ENCODE measurements at regions not wholly inside any gene's neighbourhood (a gene's known extent, or its start where the extent isn't known, plus 50 kb on each side); places are given as distances from the start of the nearest gene placed in this dataset.

GRCh38 chr4:58216461-58216860 lies 1106.3 kb upstream of the IGFBP7 start:
- Histone ChIP-seq H3K4me1 (ENCODE audit: insufficient read depth, low read length) (peaks cover 13% of the 10 kb centered on the region), H3K9me3 (ENCODE audit: control insufficient read depth, insufficient read depth, low read length) (peaks cover 2% of the 10 kb centered on the region), H3K9ac (ENCODE audit: low read depth, low read length) (no peak overlapping the region), H3K36me3 (ENCODE audit: insufficient read depth, low read length) (no peaks in the 10 kb centered on the region; the same call in 1 of the 2 replicates)

DNA sequence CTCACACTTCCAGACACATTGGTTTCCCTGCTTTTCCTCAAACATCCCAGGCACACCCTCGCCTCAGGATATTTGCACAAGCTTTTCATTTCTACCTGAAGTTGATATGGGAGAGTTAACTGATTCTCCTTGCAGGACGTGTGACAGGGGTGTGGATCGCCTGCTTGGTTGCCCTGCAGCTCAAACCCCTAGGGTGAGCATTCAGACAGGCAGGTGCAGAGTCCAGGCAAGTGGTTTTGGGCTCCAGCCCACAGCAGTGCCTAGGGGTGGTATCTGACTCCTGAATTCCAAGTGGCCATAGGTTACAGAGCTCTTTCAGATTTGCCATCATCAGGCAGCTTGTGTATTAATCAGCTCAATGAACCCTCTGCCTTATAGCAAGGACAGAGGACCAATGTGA lies 1104.2 kb upstream of the IGFBP7 start:
- Histone ChIP-seq H3K36me3 (ENCODE audit: insufficient read depth, low read length) (no peaks in the 10 kb centered on the region; the same call in 1 of the 2 replicates), H3K4me1 (ENCODE audit: insufficient read depth, low read length) (peaks cover 13% of the 10 kb centered on the region), H3K9me3 (ENCODE audit: control insufficient read depth, insufficient read depth, low read length) (no peaks in the 10 kb centered on the region), H3K9ac (ENCODE audit: low read depth, low read length) (no peak overlapping the region)

GRCh38 chr4:58209551-58209950 lies 1099.4 kb upstream of the IGFBP7 start:
- Histone ChIP-seq H3K36me3 (ENCODE audit: insufficient read depth, low read length) (no peaks in the 10 kb centered on the region; the same call in 1 of the 2 replicates), H3K9me3 (ENCODE audit: control insufficient read depth, insufficient read depth, low read length) (no peaks in the 10 kb centered on the region), H3K9ac (ENCODE audit: low read depth, low read length) (no peak overlapping the region), H3K4me1 (ENCODE audit: insufficient read depth, low read length) (peaks cover 10% of the 10 kb centered on the region)

- Histone ChIP-seq H3K4me1 (ENCODE audit: insufficient read depth, low read length) (peaks cover 9% of the 10 kb centered on the region; the same call in 1 of the 2 replicates), H3K9me3 (ENCODE audit: control insufficient read depth, insufficient read depth, low read length) (no peaks in the 10 kb centered on the region), H3K36me3 (ENCODE audit: insufficient read depth, low read length) (no peaks in the 10 kb centered on the region; the same call in 1 of the 2 replicates), H3K9ac (ENCODE audit: low read depth, low read length) (no peak overlapping the region)
Measured at GRCh38 chr4:58209001-58209400, 1098.8 kb upstream of the IGFBP7 start.

GRCh38 chr4:58205446-58206235 lies 1095.5 kb upstream of the IGFBP7 start:
- Histone ChIP-seq H3K36me3 (ENCODE audit: insufficient read depth, low read length) (no peaks in the 10 kb centered on the region), H3K4me1 (ENCODE audit: insufficient read depth, low read length) (no peaks in the 10 kb centered on the region), H3K9ac (ENCODE audit: low read depth, low read length) (no peak overlapping the region), H3K9me3 (ENCODE audit: control insufficient read depth, insufficient read depth, low read length) (no peaks in the 10 kb centered on the region)

GRCh38 chr4:58192217-58192616 lies 1082.0 kb upstream of the IGFBP7 start:
- peaks cover 7% of the 10 kb centered on the region; the same call in 1 of the 2 replicates for H3K4me1 ChIP-seq (ENCODE audit: insufficient read depth, low read length)
- H3K9ac ChIP-seq (ENCODE audit: low read depth, low read length): no peak overlapping the region
- H3K9me3 ChIP-seq (ENCODE audit: control insufficient read depth, insufficient read depth, low read length): no peaks in the 10 kb centered on the region
- no peaks in the 10 kb centered on the region for H3K36me3 ChIP-seq (ENCODE audit: insufficient read depth, low read length)

DNA sequence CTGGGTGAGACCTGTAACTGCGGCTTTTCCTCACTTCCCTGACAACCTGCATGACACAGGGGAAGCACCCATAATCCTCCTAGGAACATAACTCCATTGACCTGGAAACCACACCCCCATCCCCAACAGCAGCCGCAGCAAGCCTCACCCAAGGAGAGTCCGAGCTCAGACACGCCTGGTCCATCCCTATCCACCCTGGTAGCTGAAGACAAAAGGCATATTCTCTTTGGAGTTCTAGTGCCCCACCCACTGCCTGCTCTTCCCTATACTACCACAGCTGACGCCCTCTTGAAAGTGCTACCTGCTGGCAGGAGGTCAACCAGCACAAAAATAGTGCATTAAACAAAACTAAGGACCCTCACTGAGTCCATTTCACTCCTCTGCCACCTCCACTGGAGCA lies 1080.9 kb upstream of the IGFBP7 start:
- peaks cover 7% of the 10 kb centered on the region; the same call in 1 of the 2 replicates for H3K4me1 ChIP-seq (ENCODE audit: insufficient read depth, low read length)
- H3K9me3 ChIP-seq (ENCODE audit: control insufficient read depth, insufficient read depth, low read length): no peaks in the 10 kb centered on the region
- no peak overlapping the region for H3K9ac ChIP-seq (ENCODE audit: low read depth, low read length)
- no peaks in the 10 kb centered on the region for H3K36me3 ChIP-seq (ENCODE audit: insufficient read depth, low read length)

DNA sequence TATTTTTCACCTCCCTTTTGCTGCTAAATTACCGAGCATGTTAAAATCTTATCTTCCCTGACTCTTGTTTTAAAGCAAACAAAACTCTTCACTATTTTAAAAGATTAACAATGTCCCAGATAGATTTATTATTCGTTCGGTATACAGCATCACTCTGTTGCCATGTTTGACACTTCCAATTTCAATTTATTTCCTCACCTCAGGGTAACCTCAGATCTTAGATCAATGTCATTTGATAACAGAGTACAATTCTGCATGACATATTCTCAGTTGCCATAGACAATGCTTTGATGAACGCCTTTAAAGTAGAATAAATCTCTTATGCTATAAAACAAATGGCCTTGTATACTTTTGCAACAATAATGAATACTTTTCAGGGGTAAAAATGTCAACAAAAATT lies 1078.1 kb upstream of the IGFBP7 start:
- H3K9ac ChIP-seq (ENCODE audit: low read depth, low read length): no peak overlapping the region
- no peaks in the 10 kb centered on the region for H3K36me3 ChIP-seq (ENCODE audit: insufficient read depth, low read length)
- H3K4me1 ChIP-seq (ENCODE audit: insufficient read depth, low read length): peaks cover 7% of the 10 kb centered on the region; the same call in 1 of the 2 replicates
- no peaks in the 10 kb centered on the region for H3K9me3 ChIP-seq (ENCODE audit: control insufficient read depth, insufficient read depth, low read length)

DNA sequence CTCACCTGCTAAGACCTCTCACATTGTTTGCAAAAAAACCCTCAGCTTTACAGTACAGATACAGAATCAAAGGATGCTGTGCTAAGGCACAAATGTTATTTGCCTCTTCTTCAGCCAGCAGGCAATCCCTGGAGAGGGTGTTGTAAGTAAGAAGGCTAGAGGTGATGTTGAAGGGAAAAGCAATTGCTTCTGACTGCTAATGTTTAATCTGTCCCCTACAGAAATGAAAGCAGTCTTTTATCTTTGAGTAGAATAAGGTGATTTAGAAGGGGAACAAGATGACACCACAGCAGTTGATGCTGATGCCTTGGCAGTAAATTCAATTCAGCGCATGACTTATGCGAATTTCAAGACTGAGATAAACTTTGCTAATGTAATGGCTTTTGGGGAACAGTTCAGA lies 1064.8 kb upstream of the IGFBP7 start:
- no peaks in the 10 kb centered on the region for H3K4me1 ChIP-seq (ENCODE audit: insufficient read depth, low read length)
- no peaks in the 10 kb centered on the region for H3K36me3 ChIP-seq (ENCODE audit: insufficient read depth, low read length)
- no peaks in the 10 kb centered on the region for H3K9me3 ChIP-seq (ENCODE audit: control insufficient read depth, insufficient read depth, low read length)
- no peak overlapping the region for H3K9ac ChIP-seq (ENCODE audit: low read depth, low read length)

DNA sequence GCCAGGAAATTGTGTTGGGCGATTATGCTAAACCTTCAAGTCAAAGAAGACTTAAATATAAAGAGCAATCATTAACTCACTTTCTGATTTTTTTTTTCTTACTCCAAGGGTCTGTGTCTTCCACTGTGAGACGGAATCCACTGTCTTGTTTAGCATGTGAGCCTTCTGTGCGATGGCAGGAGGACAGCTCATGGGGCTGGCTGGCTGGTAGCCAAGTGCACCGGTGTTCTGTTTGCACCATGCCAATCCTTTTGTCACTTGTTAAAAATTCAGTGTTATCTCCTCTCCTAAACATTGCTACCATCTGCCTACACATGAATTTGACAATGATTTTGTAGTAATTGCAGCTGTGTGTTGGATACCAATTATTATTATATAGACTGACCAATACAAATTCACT lies 1056.3 kb upstream of the IGFBP7 start:
- Histone ChIP-seq H3K4me1 (ENCODE audit: insufficient read depth, low read length) (no peaks in the 10 kb centered on the region), H3K9me3 (ENCODE audit: control insufficient read depth, insufficient read depth, low read length) (no peaks in the 10 kb centered on the region), H3K36me3 (ENCODE audit: insufficient read depth, low read length) (no peaks in the 10 kb centered on the region), H3K9ac (ENCODE audit: low read depth, low read length) (no peak overlapping the region)

DNA sequence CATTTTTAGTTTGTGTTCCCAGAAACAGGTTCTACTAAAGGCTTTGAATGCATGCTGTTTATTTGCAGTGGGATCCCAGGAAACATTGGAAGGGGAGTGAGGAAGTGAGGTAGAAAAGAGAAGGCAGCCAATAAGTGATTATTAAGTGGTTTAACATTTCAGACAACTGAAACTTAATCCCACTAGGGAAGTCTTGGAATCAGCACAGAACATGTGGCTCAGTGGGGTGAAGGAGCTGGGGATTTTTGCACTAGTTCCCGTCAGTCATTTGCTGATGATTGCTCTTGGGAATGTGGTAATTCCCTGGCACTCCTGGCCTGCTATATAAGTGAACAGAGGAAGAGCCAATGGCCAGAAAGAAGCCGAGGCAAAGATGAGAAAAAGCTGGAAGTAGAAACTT lies 1053.0 kb upstream of the IGFBP7 start:
- no peak overlapping the region for H3K9ac ChIP-seq (ENCODE audit: low read depth, low read length)
- no peaks in the 10 kb centered on the region for H3K9me3 ChIP-seq (ENCODE audit: control insufficient read depth, insufficient read depth, low read length)
- H3K4me1 ChIP-seq (ENCODE audit: insufficient read depth, low read length): no peaks in the 10 kb centered on the region
- no peaks in the 10 kb centered on the region for H3K36me3 ChIP-seq (ENCODE audit: insufficient read depth, low read length)

- no peaks in the 10 kb centered on the region for H3K9me3 ChIP-seq (ENCODE audit: control insufficient read depth, insufficient read depth, low read length)
- H3K9ac ChIP-seq (ENCODE audit: low read depth, low read length): no peak overlapping the region
- no peaks in the 10 kb centered on the region for H3K4me1 ChIP-seq (ENCODE audit: insufficient read depth, low read length)
- H3K36me3 ChIP-seq (ENCODE audit: insufficient read depth, low read length): no peaks in the 10 kb centered on the region
Measured at GRCh38 chr4:58149404-58150085, 1039.4 kb upstream of the IGFBP7 start.

- no peaks in the 10 kb centered on the region for H3K4me1 ChIP-seq (ENCODE audit: insufficient read depth, low read length)
- H3K9me3 ChIP-seq (ENCODE audit: control insufficient read depth, insufficient read depth, low read length): no peaks in the 10 kb centered on the region
- no peaks in the 10 kb centered on the region for H3K36me3 ChIP-seq (ENCODE audit: insufficient read depth, low read length)
- no peak overlapping the region for H3K9ac ChIP-seq (ENCODE audit: low read depth, low read length)
Measured at GRCh38 chr4:58144721-58145120, 1034.5 kb upstream of the IGFBP7 start.

GRCh38 chr4:58138786-58139668 lies 1028.8 kb upstream of the IGFBP7 start:
- no peak overlapping the region for H3K9ac ChIP-seq (ENCODE audit: low read depth, low read length)
- H3K4me1 ChIP-seq (ENCODE audit: insufficient read depth, low read length): no peaks in the 10 kb centered on the region
- H3K9me3 ChIP-seq (ENCODE audit: control insufficient read depth, insufficient read depth, low read length): no peaks in the 10 kb centered on the region
- H3K36me3 ChIP-seq (ENCODE audit: insufficient read depth, low read length): no peaks in the 10 kb centered on the region

All from ES-I3 (cell line).